IMR-90 (cell line): ENCODE measurements at regions not wholly inside any gene's neighbourhood (a gene's known extent, or its start where the extent isn't known, plus 50 kb on each side); places are given as distances from the start of the nearest gene placed in this dataset.

Source experiments
- ATAC-seq: fragments of 200-7000 bp; cut with Tn5 transposase; 2 replicates; pipeline ENCODE4 v1.9.1; 2020; ENCODE audit warnings: low read depth, mild to moderate bottlenecking, moderate library complexity
- BruUV-seq: library from RNA; stranded (reverse); fragments of 400-500 nt; replicated peaks from 2 replicates; lab custom pipeline; 2021; lab: Mats Ljungman, UMichigan
- CTCF ChIA-PET: fragments of 300-600 bp; formaldehyde crosslinking; extraction: SDS; loops from one replicate; lab custom pipeline; 2021; ENCODE audit warnings: antibody characterized with exemption; lab: Yijun Ruan, JAX
- POLR2A ChIA-PET: fragments of 300-600 bp; sonication (Branson Sonifier 250); formaldehyde crosslinking; loops from one replicate; lab custom pipeline; 2022; ENCODE audit warnings: antibody characterized with exemption; ENCODE audit not compliant: unreplicated experiment; lab: Charles Lee
- DNase-seq: peaks from one replicate; pipeline ENCODE4 v3.0.0; 2013
- H2AFZ ChIP-seq: replicated peaks from 2 replicates; pipeline ENCODE3; 2013; ENCODE audit warnings: low read length, mild to moderate bottlenecking; ENCODE audit not compliant: poor library complexity
- H2AK5ac ChIP-seq: 2 replicates; pipeline ENCODE4 v1.6.1; 2013; ENCODE audit warnings: low read depth, low read length, inconsistent platforms
- H2AK9ac ChIP-seq: replicated peaks from 2 replicates; pipeline ENCODE3; 2013; ENCODE audit warnings: mild to moderate bottlenecking, low read depth, low read length, moderate library complexity; ENCODE audit not compliant: poor library complexity
- H2BK120ac ChIP-seq: 2 replicates; pipeline ENCODE4 v1.6.1; 2013; ENCODE audit warnings: low read depth, low read length, inconsistent platforms
- H2BK15ac ChIP-seq: 3 replicates; pipeline ENCODE4 v1.6.1; 2013; ENCODE audit warnings: low read depth, low read length, inconsistent platforms
- H2BK20ac ChIP-seq: 2 replicates; pipeline ENCODE4 v1.6.1; 2013; ENCODE audit warnings: low read depth, mild to moderate bottlenecking, inconsistent platforms, low read length, moderate library complexity
- H2BK5ac ChIP-seq: 2 replicates; pipeline ENCODE4 v1.6.1; 2013; ENCODE audit warnings: mild to moderate bottlenecking, low read depth, low read length, inconsistent platforms; ENCODE audit not compliant: poor library complexity, severe bottlenecking
- H3K14ac ChIP-seq: replicated peaks from 2 replicates; pipeline ENCODE4 v1.6.1; 2013; ENCODE audit warnings: low read depth, low read length, inconsistent platforms
- H3K18ac ChIP-seq: 2 replicates; pipeline ENCODE4 v1.6.1; 2013; ENCODE audit warnings: low read depth, low read length, control low read depth
- H3K23ac ChIP-seq: 2 replicates; pipeline ENCODE4 v1.6.1; 2013; ENCODE audit warnings: low read depth, low read length, inconsistent platforms
- H3K27ac ChIP-seq: 2 replicates; pipeline ENCODE4 v1.5.1; 2013; ENCODE audit warnings: mild to moderate bottlenecking, control low read depth, low read length; ENCODE audit not compliant: insufficient read depth
- H3K27me3 ChIP-seq: 2 replicates; pipeline ENCODE4 v1.6.1; 2013; ENCODE audit warnings: low read length; ENCODE audit not compliant: control insufficient read depth, insufficient read depth
- H3K36me3 ChIP-seq: 2 replicates; pipeline ENCODE4 v1.6.1; 2013; ENCODE audit warnings: low read length, mixed read lengths; ENCODE audit not compliant: control insufficient read depth, insufficient read depth
- H3K4ac ChIP-seq: 2 replicates; pipeline ENCODE4 v1.6.1; 2013; ENCODE audit warnings: low read depth, low read length, inconsistent platforms
- H3K4me1 ChIP-seq: 2 replicates; pipeline ENCODE4 v1.6.1; 2013; ENCODE audit warnings: low read length, mixed read lengths; ENCODE audit not compliant: control insufficient read depth, insufficient read depth
- H3K4me2 ChIP-seq: 2 replicates; pipeline ENCODE4 v1.6.1; 2013; ENCODE audit warnings: low read depth, mild to moderate bottlenecking, control low read depth, low read length, moderate library complexity
- H3K4me3 ChIP-seq: 2 replicates; pipeline ENCODE4 v1.5.1; 2013; ENCODE audit warnings: low read depth, mild to moderate bottlenecking, control low read depth, low read length, moderate library complexity; ENCODE audit not compliant: insufficient read depth
- H3K56ac ChIP-seq: 2 replicates; pipeline ENCODE4 v1.6.1; 2013; ENCODE audit warnings: low read length, inconsistent platforms; ENCODE audit not compliant: insufficient read depth; ENCODE audit errors: extremely low read depth
- H3K79me1 ChIP-seq, 2 experiments: 2 replicates each; pipeline ENCODE4 v1.6.1; 2013; ENCODE audit warnings: low read length in 2 of 2, inconsistent platforms in 1 of 2, low read depth in 1 of 2
- H3K9ac ChIP-seq: 2 replicates; pipeline ENCODE4 v1.6.1; 2013; ENCODE audit warnings: low read depth, low read length, control low read depth
- H3K9me1 ChIP-seq: 2 replicates; pipeline ENCODE4 v1.6.1; 2013; ENCODE audit warnings: low read length, inconsistent platforms; ENCODE audit not compliant: insufficient read depth
- H3K9me3 ChIP-seq: 2 replicates; pipeline ENCODE4 v1.6.1; 2013; ENCODE audit warnings: low read length; ENCODE audit not compliant: control insufficient read depth, insufficient read depth
- H4K20me1 ChIP-seq: 2 replicates; pipeline ENCODE4 v1.6.1; 2013; ENCODE audit warnings: low read length, inconsistent platforms; ENCODE audit not compliant: insufficient read depth
- H4K5ac ChIP-seq: 2 replicates; pipeline ENCODE4 v1.6.1; 2013; ENCODE audit warnings: mild to moderate bottlenecking, low read depth, low read length, control low read depth
- H4K8ac ChIP-seq, 2 experiments: 2 replicates each; pipeline ENCODE4 v1.6.1; 2013; ENCODE audit warnings: low read depth in 2 of 2, low read length in 2 of 2, control low read depth in 1 of 2, inconsistent platforms in 1 of 2
- H4K91ac ChIP-seq: 2 replicates; pipeline ENCODE4 v1.6.1; 2013; ENCODE audit warnings: low read depth, low read length, inconsistent platforms; ENCODE audit not compliant: insufficient read depth
- BHLHE40 ChIP-seq: fragments of 150-350 bp; IDR thresholded peaks from 2 replicates; pipeline ENCODE4 v1.6.1; 2016; ENCODE audit warnings: mild to moderate bottlenecking, low read depth, low read length
- CHD1 ChIP-seq: IDR thresholded peaks from 2 replicates; pipeline ENCODE4 v1.6.1; 2012; ENCODE audit warnings: low read depth, low read length, improper control_type of control experiment
- ELK1 ChIP-seq: fragments of 150-350 bp; IDR thresholded peaks from 2 replicates; pipeline ENCODE4 v1.6.1; 2016; ENCODE audit warnings: low read depth, mild to moderate bottlenecking, low read length, moderate library complexity, borderline replicate concordance
- MXI1 ChIP-seq: IDR thresholded peaks from 2 replicates; pipeline ENCODE4 v1.6.1; 2012; ENCODE audit warnings: low read depth, mild to moderate bottlenecking, low read length, moderate library complexity, borderline replicate concordance
- WGBS, 2 experiments: methylation state at CpG; one replicate each; pipeline versions ENCODE4 v1.1.5 to v1.1.7; 2013; ENCODE audit warnings: missing lambda C conversion rate in 2 of 2; ENCODE audit not compliant: insufficient read length in 1 of 2; ENCODE audit errors: extremely low coverage in 2 of 2; 5-methylcytosine and 5-hydroxymethylcytosine counted together
- dilution Hi-C: fragments of 300-500 bp; cut with HindIII; formaldehyde crosslinking; loops from one replicate; pipeline ENCODE4 v1.14.3; 2018; ENCODE audit warnings: low sequenced_read_pairs; ENCODE audit not compliant: unreplicated experiment
- in situ Hi-C: fragments of 300-500 bp; cut with MboI; formaldehyde crosslinking; loops from 3 replicates; pipeline ENCODE4 v1.14.3; 2019; ENCODE audit warnings: low sequenced_read_pairs, inconsistent platforms, mixed read lengths
- intact Hi-C: fragments of 100-400 bp; cut with micrococcal nuclease; formaldehyde crosslinking; loops from 2 replicates; pipeline ENCODE4 v1.10.0; 2022

- 58% methylated on average over 6 of the region's 11 CpGs; no CpG with 5 or more reads in 1 of the 2 experiments for WGBS, 2 experiments
- H4K91ac ChIP-seq: no peak overlapping the region
- no peaks in the 10 kb centered on the region for H3K4me1 ChIP-seq
- intact Hi-C loops (no loop called here), dilution Hi-C loops (no loop called here), in situ Hi-C loops (no loop called here)
- peaks cover 6% of the 10 kb centered on the region; the same call in 1 of the 2 replicates for H3K9me3 ChIP-seq
- no peak overlapping the region for H2AFZ ChIP-seq
- H4K20me1 ChIP-seq: no peaks in the 10 kb centered on the region
- no peak overlapping the region for H3K4ac ChIP-seq
- ChIA-PET POLR2A (no interaction called here), CTCF (no interaction called here)
- H3K27ac ChIP-seq: no peak overlapping the region
- no TSS peak for BruUV-seq
- no peaks in the 10 kb centered on the region for H3K79me1 ChIP-seq
- H3K36me3 ChIP-seq: no peaks in the 10 kb centered on the region
- no peak overlapping the region for H2AK9ac ChIP-seq
- no peak overlapping the region for H2BK5ac ChIP-seq
- H4K8ac ChIP-seq: no peak overlapping the region
- ATAC-seq: no peak
- H3K4me3 ChIP-seq: no peak overlapping the region
- no peaks in the 10 kb centered on the region for H3K9me1 ChIP-seq
- no peak overlapping the region for H3K9ac ChIP-seq
- no peak overlapping the region for H3K23ac ChIP-seq
- H3K14ac ChIP-seq: no peak overlapping the region
- no peak overlapping the region for H3K4me2 ChIP-seq
- H2BK15ac ChIP-seq: no peak overlapping the region
- TF ChIP-seq CHD1 (no peak), MXI1 (no peak), ELK1 (no peak), BHLHE40 (no peak)
- no peak for DNase-seq
- H3K27me3 ChIP-seq: no peaks in the 10 kb centered on the region
- H4K5ac ChIP-seq: no peak overlapping the region
- no peak overlapping the region for H3K56ac ChIP-seq
- H2AK5ac ChIP-seq: no peak overlapping the region
- H3K18ac ChIP-seq: no peak overlapping the region
- H2BK20ac ChIP-seq: no peak overlapping the region
- H2BK120ac ChIP-seq: no peak overlapping the region
These were observed 163.2 kb downstream of the BMP7 start for GRCh38 chr20:57103146-57103800.
